ENCODE measurements at regions not wholly inside any gene's neighbourhood (a gene's known extent, or its start where the extent isn't known, plus 50 kb on each side); places are given as distances from the start of the nearest gene placed in this dataset.
A peak's percentile ranks its signal among the peaks of the same experiment; 100 is the strongest.

GRCh38 chr4:179307297-179308136 is 1865.3 kb upstream of the AGA start:
- intact Hi-C loops (cut with DNase I): loop anchor here (10.0 kb wide), 1 partner anchor 1753 kb away; no protein-coding TSS in a partner anchor
- Histone ChIP-seq H3K36me3 (replicated peaks in 1 of 2; ENCODE audit: insufficient read depth in 1 of 2, low read depth in 2 of 2) (no peaks in the 10 kb centered on the region), H3K27me3 (no peaks in the 10 kb centered on the region), H3K4me3 (no peak overlapping the region), H3K4me1 (no peaks in the 10 kb centered on the region), H3K27ac (no peak overlapping the region), H3K9me3 (no peaks in the 10 kb centered on the region)
- WGBS, 2 donors: 40 to 50% methylated on average over 4 of the region's 4 CpGs
- TF ChIP-seq POLR2A (IDR thresholded peaks at IDR 0.05) (no peak), CTCF (IDR thresholded peaks at IDR 0.05) (peak; percentile 30 to 65 (median 59))
- ATAC-seq (peak; percentile 70), DNase-seq (peak; percentile 42 to 55 (median 50))

- Histone ChIP-seq H3K4me3 (no peak overlapping the region), H3K4me1 (no peaks in the 10 kb centered on the region), H3K27me3 (no peaks in the 10 kb centered on the region), H3K36me3 (replicated peaks in 1 of 2; ENCODE audit: insufficient read depth in 1 of 2, low read depth in 2 of 2) (no peaks in the 10 kb centered on the region), H3K9me3 (no peaks in the 10 kb centered on the region), H3K27ac (no peak overlapping the region)
- DNase-seq: no peak
- no peak for TF ChIP-seq POLR2A (IDR thresholded peaks at IDR 0.05)
- TF ChIP-seq CTCF (IDR thresholded peaks at IDR 0.05): no peak
- 86 to 100% methylated on average over 1 of the region's 1 CpG for WGBS, 2 donors
- no peak for ATAC-seq
- intact Hi-C loops (cut with DNase I): no loop called here
These were observed 1871.6 kb upstream of the AGA start for GRCh38 chr4:179313823-179314222.

- intact Hi-C loops (cut with DNase I): no loop called here
- no peaks in the 10 kb centered on the region for H3K27me3 ChIP-seq
- DNase-seq (no peak), ATAC-seq (no peak)
- no peaks in the 10 kb centered on the region for H3K4me1 ChIP-seq
- TF ChIP-seq POLR2A (IDR thresholded peaks at IDR 0.05) (no peak), CTCF (IDR thresholded peaks at IDR 0.05) (no peak)
- H3K9me3 ChIP-seq: no peaks in the 10 kb centered on the region
- no peaks in the 10 kb centered on the region for H3K36me3 ChIP-seq (replicated peaks in 1 of 2; ENCODE audit: insufficient read depth in 1 of 2, low read depth in 2 of 2)
- H3K4me3 ChIP-seq: no peak overlapping the region
- H3K27ac ChIP-seq: no peak overlapping the region
- 69 to 70% methylated on average over 2 of the region's 2 CpGs for WGBS, 2 donors
These were observed 1882.9 kb upstream of the AGA start for GRCh38 chr4:179325181-179325580.

- Histone ChIP-seq H3K4me1 (no peaks in the 10 kb centered on the region), H3K36me3 (replicated peaks in 1 of 2; ENCODE audit: insufficient read depth in 1 of 2, low read depth in 2 of 2) (no peaks in the 10 kb centered on the region), H3K27me3 (no peaks in the 10 kb centered on the region), H3K4me3 (no peak overlapping the region), H3K27ac (no peak overlapping the region), H3K9me3 (no peaks in the 10 kb centered on the region)
- WGBS, 2 donors: 40 to 46% methylated on average over 8 of the region's 8 CpGs
- intact Hi-C loops (cut with DNase I): no loop called here
- ATAC-seq (no peak), DNase-seq (peak in 2 of 4 donors; percentile 2 to 10)
- no peak for TF ChIP-seq CTCF (IDR thresholded peaks at IDR 0.05)
- TF ChIP-seq POLR2A (IDR thresholded peaks at IDR 0.05): no peak
These were observed 1886.4 kb upstream of the AGA start for GRCh38 chr4:179328627-179329026.

GRCh38 chr4:179331362-179331761 is 1889.1 kb upstream of the AGA start:
- ATAC-seq (no peak), DNase-seq (no peak)
- Histone ChIP-seq H3K9me3 (no peaks in the 10 kb centered on the region), H3K27ac (no peak overlapping the region), H3K27me3 (no peaks in the 10 kb centered on the region), H3K36me3 (replicated peaks in 1 of 2; ENCODE audit: insufficient read depth in 1 of 2, low read depth in 2 of 2) (no peaks in the 10 kb centered on the region), H3K4me1 (no peaks in the 10 kb centered on the region), H3K4me3 (no peak overlapping the region)
- 55 to 59% methylated on average over 6 of the region's 6 CpGs for WGBS, 2 donors
- intact Hi-C loops (cut with DNase I): no loop called here
- TF ChIP-seq CTCF (IDR thresholded peaks at IDR 0.05) (no peak), POLR2A (IDR thresholded peaks at IDR 0.05) (no peak)
